ENCODE measurements at regions not wholly inside any gene's neighbourhood (a gene's known extent, or its start where the extent isn't known, plus 50 kb on each side); places are given as distances from the start of the nearest gene placed in this dataset.

GRCh38 chr15:62619526-62619925, 423.0 kb upstream of the TPM1 start:
- no peak for DNase-seq

- no peak for DNase-seq
Observed at GRCh38 chr15:62622775-62623174, 419.8 kb upstream of the TPM1 start.

GRCh38 chr15:62624547-62625378, 417.8 kb upstream of the TPM1 start:
- DNase-seq, result no peak

- no peak for DNase-seq
Observed at GRCh38 chr15:62625429-62626033, 417.0 kb upstream of the TPM1 start.

- no peak for DNase-seq
Observed at GRCh38 chr15:62626903-62627302, 415.6 kb upstream of the TPM1 start.

GRCh38 chr15:62631076-62631724, 411.3 kb upstream of the TPM1 start:
- no peak for DNase-seq

- no peak for DNase-seq
Observed at GRCh38 chr15:62636823-62637573, 405.5 kb upstream of the TPM1 start.

- DNase-seq, result no peak
Observed at GRCh38 chr15:62637574-62637897, 405.0 kb upstream of the TPM1 start.

- DNase-seq, result no peak
Observed at GRCh38 chr15:62637950-62638619, 404.5 kb upstream of the TPM1 start.

GRCh38 chr15:62639432-62639831, 403.1 kb upstream of the TPM1 start:
- no peak for DNase-seq

GRCh38 chr15:62639906-62640605, 402.5 kb upstream of the TPM1 start:
- no peak for DNase-seq

- DNase-seq, result no peak
Observed at GRCh38 chr15:62641825-62642224, 400.7 kb upstream of the TPM1 start.

GRCh38 chr15:62643572-62643971, 399.0 kb upstream of the TPM1 start:
- no peak for DNase-seq

GRCh38 chr15:62644216-62644888, 398.2 kb upstream of the TPM1 start:
- DNase-seq, result no peak

GRCh38 chr15:62644889-62645742, 397.4 kb upstream of the TPM1 start:
- DNase-seq, result no peak

- DNase-seq, result no peak
Observed at GRCh38 chr15:62647202-62647842, 395.2 kb upstream of the TPM1 start.

GRCh38 chr15:62647843-62648505, 394.6 kb upstream of the TPM1 start:
- DNase-seq, result no peak

GRCh38 chr15:62648954-62649353, 393.6 kb upstream of the TPM1 start:
- no peak for DNase-seq

- DNase-seq, result no peak
Observed at GRCh38 chr15:62649793-62650420, 392.6 kb upstream of the TPM1 start.

Measured in NCI-H345 (cell line).